ENCODE measurements at regions not wholly inside any gene's neighbourhood (a gene's known extent, or its start where the extent isn't known, plus 50 kb on each side); places are given as distances from the start of the nearest gene placed in this dataset.

DNA sequence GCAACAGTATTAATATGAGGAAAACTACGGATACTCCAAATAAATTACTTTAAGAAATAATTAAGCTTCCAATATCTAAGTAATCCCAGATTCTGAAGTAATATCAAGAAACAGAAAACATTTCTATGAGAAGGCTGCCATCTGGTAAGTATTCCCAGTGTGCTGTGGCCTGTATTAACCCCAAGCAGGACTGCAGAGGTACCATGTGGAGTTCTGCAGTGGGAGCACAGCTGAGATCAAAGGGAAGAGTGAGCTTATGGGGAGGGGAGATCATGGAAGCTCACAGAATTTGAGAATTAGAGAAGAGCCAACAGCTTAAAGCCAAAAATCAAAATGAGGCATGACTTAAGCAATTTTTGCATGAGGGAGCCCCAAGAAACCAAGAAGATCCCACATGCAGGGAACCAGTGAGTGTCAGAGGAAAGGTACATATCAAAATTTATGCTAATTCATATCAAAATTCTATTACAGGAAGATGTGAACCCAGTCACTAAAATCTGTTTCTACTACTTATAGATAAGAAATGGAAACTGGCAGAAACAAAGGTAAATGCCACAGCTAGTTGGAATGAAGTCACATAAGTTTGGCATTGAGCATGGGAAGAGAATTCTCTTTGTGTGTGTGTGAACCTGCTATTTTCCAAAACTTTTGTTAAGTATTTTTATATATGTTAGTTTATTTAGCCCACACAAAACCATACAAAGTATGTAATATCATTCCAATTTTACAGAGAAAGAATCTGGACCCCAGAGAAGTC lies 62.6 kb upstream of the KITLG start:
- DNase-seq (ENCODE audit: low read depth in 2 of 2): no peak

GRCh38 chr12:88638966-88639760 lies 58.9 kb upstream of the KITLG start:
- no peak for DNase-seq (ENCODE audit: low read depth in 2 of 2)

DNA sequence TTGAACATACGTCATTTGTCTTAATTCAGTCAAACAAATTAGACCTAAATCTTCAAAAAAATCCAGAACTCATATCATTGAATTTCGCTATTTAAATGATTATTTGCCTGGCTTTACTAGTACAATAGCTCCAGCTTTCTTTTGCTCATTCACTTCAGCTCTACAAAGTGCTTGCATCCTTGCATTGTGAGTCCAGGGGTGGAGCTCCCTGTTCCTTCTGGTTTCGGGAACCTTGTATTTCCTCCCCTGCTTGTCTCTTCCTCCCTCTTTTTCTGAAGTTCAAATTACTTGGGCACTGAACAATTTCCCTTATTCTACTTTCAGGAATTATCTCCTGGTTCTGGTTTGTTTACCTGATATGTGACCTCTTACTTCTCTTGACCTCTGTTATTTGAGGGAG lies 58.1 kb upstream of the KITLG start:
- DNase-seq (ENCODE audit: low read depth in 2 of 2): no peak

DNA sequence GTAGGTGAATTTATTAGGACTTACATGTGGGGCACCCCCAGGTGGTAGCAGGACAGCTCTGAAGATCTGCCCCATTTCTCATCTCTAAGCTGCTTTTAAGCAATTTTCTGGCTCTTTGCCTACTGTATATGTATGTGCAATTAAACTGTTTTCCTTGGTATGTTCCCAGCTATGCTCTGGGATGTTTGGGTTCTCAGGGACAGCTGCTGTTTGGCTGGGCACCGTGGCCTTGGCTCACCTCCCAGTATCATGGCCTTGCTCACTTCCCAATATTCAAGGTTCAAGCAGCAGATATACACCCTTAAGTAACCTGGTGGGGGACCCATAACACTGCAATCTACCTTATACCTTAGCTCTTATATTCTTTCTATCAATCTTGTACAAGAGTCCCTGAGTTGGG lies 53.7 kb upstream of the KITLG start:
- no peak for DNase-seq (ENCODE audit: low read depth in 2 of 2)

DNA sequence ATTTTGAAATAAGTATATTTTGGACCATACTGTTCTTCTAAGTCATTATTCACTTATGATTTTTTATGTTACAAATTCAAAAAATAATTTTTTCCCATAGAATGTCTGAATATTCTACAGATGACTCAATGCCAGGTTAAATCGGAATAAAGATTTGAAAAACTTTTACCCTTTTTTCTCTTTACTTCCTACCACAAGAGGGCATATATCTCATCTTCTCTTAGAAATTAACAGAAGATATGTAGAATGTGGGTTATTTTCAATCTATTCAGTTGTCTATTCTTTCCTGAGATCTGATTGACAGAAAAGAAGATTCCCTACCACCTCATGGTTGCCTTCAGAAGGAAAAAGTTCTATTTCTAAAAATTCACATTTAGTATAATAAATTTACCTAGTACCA lies 53.0 kb upstream of the KITLG start:
- no peak for DNase-seq (ENCODE audit: low read depth in 2 of 2)

- DNase-seq (ENCODE audit: low read depth in 2 of 2): no peak
Measured at GRCh38 chr12:88630561-88630960, 50.3 kb upstream of the KITLG start.

Data from stimulated activated CD4-positive, alpha-beta T cell treated with anti-CD3 and anti-CD28 coated beads, Interleukin-4, amount 100 ng/mL, for 48 hours (primary cell).